ENCODE measurements at regions not wholly inside any gene's neighbourhood (a gene's known extent, or its start where the extent isn't known, plus 50 kb on each side); places are given as distances from the start of the nearest gene placed in this dataset.
A peak's percentile ranks its signal among the peaks of the same experiment; 100 is the strongest.
"Not testable (repeated sequence)": the region's sequence is repeated elsewhere in the genome, so short reads cannot be mapped to it uniquely, and the experiment has no call there.

- DNase-seq, result no peak
- Mint-ChIP-seq H3K36me3 (no peaks in the 10 kb centered on the region), H3K4me3 (no peak overlapping the region), H3K9me3 (peaks cover 0 to 4% (median 1%) of the 10 kb centered on the region in 8 donors), H3K27ac (no peak overlapping the region), H3K27me3 (no peaks in the 10 kb centered on the region), H3K4me1 (no peaks in the 10 kb centered on the region)
- Histone ChIP-seq H3K27me3 (ENCODE audit: insufficient read depth, low read length) (no peaks in the 10 kb centered on the region), H3K27ac (ENCODE audit: low read depth, low read length) (no peak overlapping the region), H3K36me3 (ENCODE audit: insufficient read depth, low read length) (no peaks in the 10 kb centered on the region), H3K4me3 (ENCODE audit: low read length in 2 of 2) (no peak overlapping the region), H3K9me3 (ENCODE audit: control insufficient read depth in 1 of 2, low read length in 2 of 2) (no peaks in the 10 kb centered on the region), H3K4me1 (ENCODE audit: insufficient read depth, low read length) (no peaks in the 10 kb centered on the region)
- ChIA-PET CTCF (ENCODE audit: partially characterized antibody) (no interaction called here), POLR2A (ENCODE audit: partially characterized antibody) (no interaction called here)
- intact Hi-C loops (cut with micrococcal nuclease), result no loop called here
Observed at GRCh38 chr21:28172376-28172775, 820.3 kb downstream of the LTN1 start.

GRCh38 chr21:28167366-28167765 lies 825.3 kb downstream of the LTN1 start:
- Mint-ChIP-seq H3K27me3 (peaks cover 0 to 2% of the 10 kb centered on the region in 2 donors), H3K27ac (no peak overlapping the region), H3K4me1 (no peaks in the 10 kb centered on the region), H3K4me3 (no peak overlapping the region), H3K9me3 (peaks cover 0 to 3% (median under 1%) of the 10 kb centered on the region in 8 donors), H3K36me3 (no peaks in the 10 kb centered on the region)
- H3K4me3 ChIP-seq (ENCODE audit: low read length in 2 of 2), result no peak overlapping the region
- DNase-seq, result no peak
- intact Hi-C loops (cut with micrococcal nuclease), result no loop called here
- H3K4me1 ChIP-seq (ENCODE audit: insufficient read depth, low read length), result no peaks in the 10 kb centered on the region
- H3K27ac ChIP-seq (ENCODE audit: low read depth, low read length), result no peak overlapping the region
- H3K9me3 ChIP-seq (ENCODE audit: control insufficient read depth in 1 of 2, low read length in 2 of 2), result no peaks in the 10 kb centered on the region
- CTCF ChIA-PET (ENCODE audit: partially characterized antibody), result no interaction called here
- POLR2A ChIA-PET (ENCODE audit: partially characterized antibody), result no interaction called here
- H3K27me3 ChIP-seq (ENCODE audit: insufficient read depth, low read length), result no peaks in the 10 kb centered on the region
- no peaks in the 10 kb centered on the region for H3K36me3 ChIP-seq (ENCODE audit: insufficient read depth, low read length)

GRCh38 chr21:28164519-28164918 lies 828.2 kb downstream of the LTN1 start:
- H3K27ac ChIP-seq (ENCODE audit: low read depth, low read length); H3K27ac Mint-ChIP-seq; DNase-seq; H3K27me3 ChIP-seq (ENCODE audit: insufficient read depth, low read length); intact Hi-C loops (cut with micrococcal nuclease); H3K9me3 Mint-ChIP-seq; H3K4me1 ChIP-seq (ENCODE audit: insufficient read depth, low read length); H3K36me3 ChIP-seq (ENCODE audit: insufficient read depth, low read length); H3K9me3 ChIP-seq (ENCODE audit: control insufficient read depth in 1 of 2, low read length in 2 of 2); H3K4me3 Mint-ChIP-seq; H3K27me3 Mint-ChIP-seq; H3K4me3 ChIP-seq (ENCODE audit: low read length in 2 of 2); H3K36me3 Mint-ChIP-seq; POLR2A ChIA-PET (ENCODE audit: partially characterized antibody); H3K4me1 Mint-ChIP-seq; CTCF ChIA-PET (ENCODE audit: partially characterized antibody): not testable (repeated sequence)

- H3K4me1 Mint-ChIP-seq; H3K27ac Mint-ChIP-seq; H3K36me3 ChIP-seq (ENCODE audit: insufficient read depth, low read length); intact Hi-C loops (cut with micrococcal nuclease); H3K4me3 Mint-ChIP-seq; DNase-seq; H3K36me3 Mint-ChIP-seq; CTCF ChIA-PET (ENCODE audit: partially characterized antibody); H3K9me3 ChIP-seq (ENCODE audit: control insufficient read depth in 1 of 2, low read length in 2 of 2); H3K27me3 Mint-ChIP-seq; H3K27ac ChIP-seq (ENCODE audit: low read depth, low read length); H3K4me3 ChIP-seq (ENCODE audit: low read length in 2 of 2); H3K27me3 ChIP-seq (ENCODE audit: insufficient read depth, low read length); H3K9me3 Mint-ChIP-seq; H3K4me1 ChIP-seq (ENCODE audit: insufficient read depth, low read length); POLR2A ChIA-PET (ENCODE audit: partially characterized antibody): not testable (repeated sequence)
Observed at GRCh38 chr21:28162052-28162451, 830.6 kb downstream of the LTN1 start.

GRCh38 chr21:28160378-28160777 lies 832.3 kb downstream of the LTN1 start:
- peaks cover 0 to 6% (median 1%) of the 10 kb centered on the region in 8 donors for H3K9me3 Mint-ChIP-seq
- no peak overlapping the region for H3K4me3 Mint-ChIP-seq
- H3K27me3 Mint-ChIP-seq, result no peaks in the 10 kb centered on the region
- no peak overlapping the region for H3K27ac Mint-ChIP-seq
- CTCF ChIA-PET (ENCODE audit: partially characterized antibody), result no interaction called here
- intact Hi-C loops (cut with micrococcal nuclease), result no loop called here
- H3K9me3 ChIP-seq (ENCODE audit: control insufficient read depth in 1 of 2, low read length in 2 of 2), result no peaks in the 10 kb centered on the region
- H3K27me3 ChIP-seq (ENCODE audit: insufficient read depth, low read length), result no peaks in the 10 kb centered on the region
- POLR2A ChIA-PET (ENCODE audit: partially characterized antibody), result no interaction called here
- H3K4me1 ChIP-seq (ENCODE audit: insufficient read depth, low read length), result no peaks in the 10 kb centered on the region
- no peak for DNase-seq
- H3K27ac ChIP-seq (ENCODE audit: low read depth, low read length), result no peak overlapping the region
- no peaks in the 10 kb centered on the region for H3K36me3 Mint-ChIP-seq
- no peaks in the 10 kb centered on the region for H3K36me3 ChIP-seq (ENCODE audit: insufficient read depth, low read length)
- no peak overlapping the region for H3K4me3 ChIP-seq (ENCODE audit: low read length in 2 of 2)
- no peaks in the 10 kb centered on the region for H3K4me1 Mint-ChIP-seq

GRCh38 chr21:28159396-28159795 lies 833.3 kb downstream of the LTN1 start:
- Histone ChIP-seq H3K4me3 (ENCODE audit: low read length in 2 of 2) (no peak overlapping the region), H3K27me3 (ENCODE audit: insufficient read depth, low read length) (no peaks in the 10 kb centered on the region), H3K36me3 (ENCODE audit: insufficient read depth, low read length) (no peaks in the 10 kb centered on the region), H3K4me1 (ENCODE audit: insufficient read depth, low read length) (no peaks in the 10 kb centered on the region), H3K27ac (ENCODE audit: low read depth, low read length) (no peak overlapping the region), H3K9me3 (ENCODE audit: control insufficient read depth in 1 of 2, low read length in 2 of 2) (no peaks in the 10 kb centered on the region)
- ChIA-PET CTCF (ENCODE audit: partially characterized antibody) (no interaction called here), POLR2A (ENCODE audit: partially characterized antibody) (no interaction called here)
- Mint-ChIP-seq H3K4me3 (no peak overlapping the region), H3K27ac (no peak overlapping the region), H3K4me1 (no peaks in the 10 kb centered on the region), H3K27me3 (no peaks in the 10 kb centered on the region), H3K36me3 (no peaks in the 10 kb centered on the region), H3K9me3 (peaks cover 0 to 6% (median 1%) of the 10 kb centered on the region in 8 donors)
- intact Hi-C loops (cut with micrococcal nuclease), result no loop called here
- no peak for DNase-seq

GRCh38 chr21:28156590-28156989 lies 836.1 kb downstream of the LTN1 start:
- intact Hi-C loops (cut with micrococcal nuclease), result no loop called here
- no peaks in the 10 kb centered on the region for H3K27me3 Mint-ChIP-seq
- POLR2A ChIA-PET (ENCODE audit: partially characterized antibody), result no interaction called here
- CTCF ChIA-PET (ENCODE audit: partially characterized antibody), result no interaction called here
- Histone ChIP-seq H3K4me3 (ENCODE audit: low read length in 2 of 2) (no peak overlapping the region), H3K36me3 (ENCODE audit: insufficient read depth, low read length) (no peaks in the 10 kb centered on the region), H3K9me3 (ENCODE audit: control insufficient read depth in 1 of 2, low read length in 2 of 2) (no peaks in the 10 kb centered on the region), H3K27me3 (ENCODE audit: insufficient read depth, low read length) (no peaks in the 10 kb centered on the region), H3K4me1 (ENCODE audit: insufficient read depth, low read length) (no peaks in the 10 kb centered on the region), H3K27ac (ENCODE audit: low read depth, low read length) (no peak overlapping the region)
- H3K4me3 Mint-ChIP-seq, result no peak overlapping the region
- H3K36me3 Mint-ChIP-seq, result no peaks in the 10 kb centered on the region
- no peak for DNase-seq
- H3K9me3 Mint-ChIP-seq, result peaks cover 0 to 6% (median 1%) of the 10 kb centered on the region in 8 donors
- H3K27ac Mint-ChIP-seq, result peak overlapping the region in 1 of 7 donors; percentile 27
- no peaks in the 10 kb centered on the region for H3K4me1 Mint-ChIP-seq

- intact Hi-C loops (cut with micrococcal nuclease), result no loop called here
- no peak overlapping the region for H3K27ac Mint-ChIP-seq
- no peaks in the 10 kb centered on the region for H3K9me3 ChIP-seq (ENCODE audit: control insufficient read depth in 1 of 2, low read length in 2 of 2)
- H3K4me3 ChIP-seq (ENCODE audit: low read length in 2 of 2), result no peak overlapping the region
- peaks cover 0 to 6% (median 0%) of the 10 kb centered on the region in 8 donors for H3K9me3 Mint-ChIP-seq
- CTCF ChIA-PET (ENCODE audit: partially characterized antibody), result no interaction called here
- no peak overlapping the region for H3K4me3 Mint-ChIP-seq
- H3K36me3 Mint-ChIP-seq, result no peaks in the 10 kb centered on the region
- POLR2A ChIA-PET (ENCODE audit: partially characterized antibody), result no interaction called here
- no peaks in the 10 kb centered on the region for H3K36me3 ChIP-seq (ENCODE audit: insufficient read depth, low read length)
- no peaks in the 10 kb centered on the region for H3K4me1 ChIP-seq (ENCODE audit: insufficient read depth, low read length)
- no peak for DNase-seq
- no peak overlapping the region for H3K27ac ChIP-seq (ENCODE audit: low read depth, low read length)
- H3K27me3 ChIP-seq (ENCODE audit: insufficient read depth, low read length), result no peaks in the 10 kb centered on the region
- no peaks in the 10 kb centered on the region for H3K4me1 Mint-ChIP-seq
- no peaks in the 10 kb centered on the region for H3K27me3 Mint-ChIP-seq
Observed at GRCh38 chr21:28154121-28154520, 838.6 kb downstream of the LTN1 start.

Measured in CD4-positive, alpha-beta memory T cell (primary cell).